HepG2 (cell line): ENCODE measurements at regions not wholly inside any gene's neighbourhood (a gene's known extent, or its start where the extent isn't known, plus 50 kb on each side); places are given as distances from the start of the nearest gene placed in this dataset.

Source experiments
- ATAC-seq: fragments of 200-7000 bp; cut with Tn5 transposase; 3 replicates; pipeline ENCODE4 v1.9.1; 2020; ENCODE audit warnings: mild to moderate bottlenecking, moderate library complexity
- BruUV-seq: library from RNA; stranded (reverse); fragments of 400-500 nt; replicated peaks from 2 replicates; lab custom pipeline; 2021; lab: Mats Ljungman, UMichigan
- CTCF ChIA-PET: fragments of 300-600 bp; formaldehyde crosslinking; extraction: SDS; loops from one replicate; lab custom pipeline; 2021; ENCODE audit warnings: low total read pairs, inconsistent platforms, low intra/inter-chr PET ratio; lab: Yijun Ruan, JAX
- POLR2A ChIA-PET: fragments of 350-600 bp; sonication (Branson Sonifier 250); formaldehyde crosslinking; loops from one replicate; lab custom pipeline; 2020; ENCODE audit warnings: antibody characterized with exemption, inconsistent platforms; lab: Yijun Ruan, JAX
- DNase-seq: peaks from one replicate; pipeline ENCODE4 v3.0.0-alpha.2; 2015; ENCODE audit warnings: low spot score
- FAIRE-seq: peaks from 3 replicates; lab custom pipeline; 2011; peaks lifted over from hg19 to GRCh38; lab: Jason Lieb, UNC
- H2AFZ ChIP-seq: one replicate; pipeline ENCODE4 v1.6.1; 2011; ENCODE audit warnings: low read length, inconsistent platforms
- H3K27ac ChIP-seq: fragments of 300-600 bp; 3 replicates; pipeline ENCODE4 v1.8.0; 2011; ENCODE audit warnings: mixed run types, mild to moderate bottlenecking, mixed read lengths, low read length, inconsistent platforms; ENCODE audit not compliant: insufficient read depth; ENCODE audit errors: extremely low read length
- H3K27me3 ChIP-seq, 2 experiments: fragments of 200-600 bp in 1 of 2; 2 replicates in 1 of 2; 3 replicates in 1 of 2; pipeline versions ENCODE4 v1.6.0 to v1.8.0; 2011; ENCODE audit warnings: low read length in 2 of 2, mild to moderate bottlenecking in 2 of 2, moderate library complexity in 2 of 2, inconsistent platforms in 1 of 2; ENCODE audit not compliant: insufficient read depth in 2 of 2, control insufficient read depth in 1 of 2
- H3K36me3 ChIP-seq, 2 experiments: fragments of 200-600 bp in 1 of 2; replicated peaks in 1 of 2; 2 replicates in 1 of 2; 3 replicates in 1 of 2; pipeline versions ENCODE4 v1.5.1 to v1.8.0; 2011; ENCODE audit warnings: low read length in 2 of 2, inconsistent platforms in 1 of 2; ENCODE audit not compliant: insufficient read depth in 2 of 2, control insufficient read depth in 1 of 2
- H3K4me1 ChIP-seq: 2 replicates; pipeline ENCODE4 v1.5.1; 2012; ENCODE audit warnings: low read length, inconsistent platforms; ENCODE audit not compliant: insufficient read depth
- H3K4me2 ChIP-seq: 2 replicates; pipeline ENCODE4 v1.6.0; 2011; ENCODE audit warnings: low read depth, low read length, inconsistent platforms
- H3K4me3 ChIP-seq, 3 experiments: fragments of 200-600 bp in 1 of 3; sonication (generic), shearing (Covaris generic) in 1 of 3; replicated peaks in 1 of 3; 2 replicates each; pipeline ENCODE4 v1.5.1; 2011 to 2016; ENCODE audit warnings: low read length in 3 of 3, inconsistent platforms in 2 of 3, low read depth in 2 of 3, mild to moderate bottlenecking in 2 of 3, control low read depth in 1 of 3, mixed read lengths in 1 of 3; ENCODE audit not compliant: insufficient read depth in 1 of 3
- H3K79me2 ChIP-seq: one replicate; pipeline ENCODE4 v1.6.1; 2011; ENCODE audit warnings: low read length, inconsistent platforms; ENCODE audit not compliant: insufficient read depth
- H3K9ac ChIP-seq: 2 replicates; pipeline ENCODE4 v1.6.0; 2011; ENCODE audit warnings: mild to moderate bottlenecking, low read depth, low read length, inconsistent platforms; ENCODE audit not compliant: insufficient read depth
- H3K9me3 ChIP-seq: 2 replicates; pipeline ENCODE4 v1.5.1; 2012; ENCODE audit warnings: mild to moderate bottlenecking, low read length
- H4K20me1 ChIP-seq: 2 replicates; pipeline ENCODE4 v1.6.0; 2011; ENCODE audit warnings: inconsistent platforms, mild to moderate bottlenecking, low read length, moderate library complexity; ENCODE audit not compliant: insufficient read depth
- AHDC1 ChIP-seq: sonication (generic); formaldehyde crosslinking; IDR thresholded peaks from 2 replicates; pipeline ENCODE4 v1.5.1; 2020; ENCODE audit warnings: mild to moderate bottlenecking, missing genetic modification reagents, borderline replicate concordance
- MAFF ChIP-seq: IDR thresholded peaks from 2 replicates; pipeline ENCODE4 v1.6.1; 2011; ENCODE audit warnings: low read depth, low read length, improper control_type of control experiment
- NAIF1 ChIP-seq: sonication (generic); formaldehyde crosslinking; IDR thresholded peaks from 2 replicates; pipeline ENCODE4 v1.5.0; 2020; ENCODE audit warnings: mild to moderate bottlenecking, missing genetic modification reagents, borderline replicate concordance
- SIX4 ChIP-seq: sonication (generic); formaldehyde crosslinking; IDR thresholded peaks from 2 replicates; pipeline ENCODE4 v1.4.0; 2020; ENCODE audit warnings: missing genetic modification reagents
- SMARCE1 ChIP-seq: fragments of 450-650 bp; IDR thresholded peaks from 2 replicates; pipeline ENCODE4 v1.6.1; 2017; ENCODE audit warnings: borderline replicate concordance
- TBL1XR1 ChIP-seq: fragments of 150-350 bp; IDR thresholded peaks from 2 replicates; pipeline ENCODE4 v1.6.1; 2014; ENCODE audit warnings: borderline replicate concordance, low read length; ENCODE audit not compliant: partially characterized antibody
- U2AF1 ChIP-seq: fragments of 200-400 bp; formaldehyde crosslinking; optimal IDR thresholded peaks from 2 replicates; pipeline ENCODE3; 2017; ENCODE audit warnings: mild to moderate bottlenecking, low read depth, low read length
- ZNF264 ChIP-seq: sonication (generic); formaldehyde crosslinking; IDR thresholded peaks from 2 replicates; pipeline ENCODE4 v1.4.0; 2020; ENCODE audit warnings: missing genetic modification reagents
- ZNF282 ChIP-seq: fragments of 450-650 bp; IDR thresholded peaks from 2 replicates; pipeline ENCODE4 v1.6.1; 2018; ENCODE audit not compliant: partially characterized antibody
- ZNF317 ChIP-seq: sonication (generic); formaldehyde crosslinking; IDR thresholded peaks from 2 replicates; pipeline ENCODE4 v1.5.0; 2020; ENCODE audit warnings: mild to moderate bottlenecking, missing genetic modification reagents
- ZNF432 ChIP-seq: sonication (generic); formaldehyde crosslinking; IDR thresholded peaks from 2 replicates; pipeline ENCODE4 v1.5.0; 2020; ENCODE audit warnings: missing genetic modification reagents, mild to moderate bottlenecking, borderline replicate concordance
- ZSCAN25 ChIP-seq: sonication (generic); formaldehyde crosslinking; IDR thresholded peaks from 2 replicates; pipeline ENCODE4 v1.8.0; 2022; ENCODE audit warnings: mild to moderate bottlenecking, missing genetic modification reagents
- WGBS: methylation state at CpG from one replicate; pipeline ENCODE4 v1.1.6; 2017; ENCODE audit warnings: low lambda C conversion rate; 5-methylcytosine and 5-hydroxymethylcytosine counted together
- in situ Hi-C: cut with HindIII; loops from 2 replicates; pipeline ENCODE4 v1.10.0; 2017; ENCODE audit warnings: low pct_unique_long_range_greater_than_20kb; ENCODE audit not compliant: extremely low pct_ligation_motif_present
- intact Hi-C: fragments of 100-400 bp; cut with micrococcal nuclease; formaldehyde crosslinking; loops from one replicate; pipeline ENCODE4 v1.10.0; 2022; ENCODE audit not compliant: unreplicated experiment
- TF ChIP-seq, protein P1 (sequence below): sonication (generic); formaldehyde crosslinking; IDR thresholded peaks from 2 replicates; pipeline ENCODE4 v1.8.0; 2022; ENCODE audit warnings: mild to moderate bottlenecking, missing genetic modification reagents, borderline replicate concordance
- TF ChIP-seq, protein P2 (sequence below): sonication (generic); formaldehyde crosslinking; conservative IDR thresholded peaks from 2 replicates; pipeline ENCODE4 v1.4.0; 2020; ENCODE audit warnings: missing genetic modification reagents

DNA sequence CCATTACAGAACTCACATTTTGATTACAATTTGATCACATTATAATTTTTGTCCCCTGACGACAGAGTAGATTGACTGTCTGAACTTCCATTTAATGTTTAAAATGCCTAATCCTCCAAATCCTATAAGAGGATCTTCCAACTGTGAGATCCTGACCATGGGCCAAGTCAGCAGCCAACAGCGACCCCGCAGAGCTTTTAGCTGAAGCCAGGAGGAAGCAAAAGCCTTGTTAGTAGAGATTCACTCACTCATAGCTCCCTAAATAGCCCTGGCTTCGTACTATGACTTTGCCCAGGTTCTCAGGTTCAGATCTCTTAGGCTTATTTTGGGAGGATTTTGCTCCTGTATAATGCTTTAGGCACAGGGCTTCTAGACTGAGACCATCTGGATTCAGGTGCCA is 413.1 kb downstream of the NKX6-1 start:
- no TSS peak for BruUV-seq
- CTCF ChIA-PET: no interaction called here
- POLR2A ChIA-PET: no interaction called here
- Histone ChIP-seq H3K4me3 (no peak overlapping the region), H3K9ac (no peak overlapping the region), H2AFZ (no peak overlapping the region), H3K4me2 (no peak overlapping the region), H3K27ac (no peak overlapping the region), H3K36me3 (no peaks in the 10 kb centered on the region), H3K4me1 (no peaks in the 10 kb centered on the region), H3K79me2 (no peaks in the 10 kb centered on the region), H3K9me3 (no peaks in the 10 kb centered on the region), H4K20me1 (no peaks in the 10 kb centered on the region), H3K27me3 (no peaks in the 10 kb centered on the region)
- ATAC-seq: no peak
- in situ Hi-C loops (no loop called here), intact Hi-C loops (no loop called here)
- DNase-seq: no peak
- 0% methylated on average over 4 of the region's 4 CpGs for WGBS
- no peak for FAIRE-seq
- TF ChIP-seq SMARCE1: no peak
- TF ChIP-seq AHDC1 (CRISPR knock-in tag): no peak
- no peak for TF ChIP-seq ZNF432 (CRISPR knock-in tag)
- no peak for TF ChIP-seq ZNF317 (CRISPR knock-in tag)
- no peak for TF ChIP-seq SIX4 (CRISPR knock-in tag)
- TF ChIP-seq TBL1XR1: no peak
- TF ChIP-seq NAIF1 (CRISPR knock-in tag): no peak
- no peak for TF ChIP-seq ZNF282
- TF ChIP-seq, protein P1, sequence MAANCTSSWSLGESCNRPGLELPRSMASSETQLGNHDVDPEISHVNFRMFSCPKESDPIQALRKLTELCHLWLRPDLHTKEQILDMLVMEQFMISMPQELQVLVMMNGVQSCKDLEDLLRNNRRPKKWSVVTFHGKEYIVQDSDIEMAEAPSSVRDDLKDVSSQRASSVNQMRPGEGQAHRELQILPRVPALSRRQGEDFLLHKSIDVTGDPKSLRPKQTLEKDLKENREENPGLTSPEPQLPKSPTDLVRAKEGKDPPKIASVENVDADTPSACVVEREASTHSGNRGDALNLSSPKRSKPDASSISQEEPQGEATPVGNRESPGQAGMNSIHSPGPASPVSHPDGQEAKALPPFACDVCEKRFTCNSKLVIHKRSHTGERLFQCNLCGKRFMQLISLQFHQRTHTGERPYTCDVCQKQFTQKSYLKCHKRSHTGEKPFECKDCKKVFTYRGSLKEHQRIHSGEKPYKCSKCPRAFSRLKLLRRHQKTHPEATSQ: no peak
- no peak for TF ChIP-seq ZSCAN25 (CRISPR knock-in tag)
- TF ChIP-seq, protein P2, sequence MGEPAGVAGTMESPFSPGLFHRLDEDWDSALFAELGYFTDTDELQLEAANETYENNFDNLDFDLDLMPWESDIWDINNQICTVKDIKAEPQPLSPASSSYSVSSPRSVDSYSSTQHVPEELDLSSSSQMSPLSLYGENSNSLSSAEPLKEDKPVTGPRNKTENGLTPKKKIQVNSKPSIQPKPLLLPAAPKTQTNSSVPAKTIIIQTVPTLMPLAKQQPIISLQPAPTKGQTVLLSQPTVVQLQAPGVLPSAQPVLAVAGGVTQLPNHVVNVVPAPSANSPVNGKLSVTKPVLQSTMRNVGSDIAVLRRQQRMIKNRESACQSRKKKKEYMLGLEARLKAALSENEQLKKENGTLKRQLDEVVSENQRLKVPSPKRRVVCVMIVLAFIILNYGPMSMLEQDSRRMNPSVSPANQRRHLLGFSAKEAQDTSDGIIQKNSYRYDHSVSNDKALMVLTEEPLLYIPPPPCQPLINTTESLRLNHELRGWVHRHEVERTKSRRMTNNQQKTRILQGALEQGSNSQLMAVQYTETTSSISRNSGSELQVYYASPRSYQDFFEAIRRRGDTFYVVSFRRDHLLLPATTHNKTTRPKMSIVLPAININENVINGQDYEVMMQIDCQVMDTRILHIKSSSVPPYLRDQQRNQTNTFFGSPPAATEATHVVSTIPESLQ (CRISPR knock-in tag): no peak
- no peak for TF ChIP-seq U2AF1
- no peak for TF ChIP-seq ZNF264
- no peak for TF ChIP-seq MAFF
